Left ventricle myocardium inferior (tissue), 1 donor: ENCODE measurements at regions not wholly inside any gene's neighbourhood (a gene's known extent, or its start where the extent isn't known, plus 50 kb on each side); places are given as distances from the start of the nearest gene placed in this dataset.
"Not testable (repeated sequence)": the region's sequence is repeated elsewhere in the genome, so short reads cannot be mapped to it uniquely, and the experiment has no call there.

Experiments
- DNase-seq: peaks from one replicate; pipeline ENCODE4 v3.0.0-alpha.2; 2020
- H3K27ac ChIP-seq: fragments of 200-600 bp; replicated peaks from 2 replicates; pipeline ENCODE4 v1.8.0; 2021
- H3K27me3 ChIP-seq: fragments of 200-600 bp; 2 replicates; pipeline ENCODE4 v1.8.0; 2021; ENCODE audit warnings: low read depth
- H3K36me3 ChIP-seq: fragments of 200-600 bp; 2 replicates; pipeline ENCODE4 v1.8.0; 2021
- H3K4me1 ChIP-seq: fragments of 200-600 bp; 2 replicates; pipeline ENCODE4 v1.8.0; 2021
- H3K4me3 ChIP-seq: fragments of 200-600 bp; 2 replicates; pipeline ENCODE4 v1.8.0; 2021; ENCODE audit warnings: mild to moderate bottlenecking, moderate library complexity
- H3K9me3 ChIP-seq: fragments of 200-600 bp; replicated peaks from 2 replicates; pipeline ENCODE4 v1.8.0; 2021
- intact Hi-C: fragments of 100-400 bp; cut with micrococcal nuclease; formaldehyde crosslinking; loops from one replicate; pipeline ENCODE4 v1.11.0; 2022
- TF ChIP-seq, protein P1 (sequence below): fragments of 200-600 bp; IDR thresholded peaks from 2 replicates; pipeline ENCODE4 v1.8.0; 2021; ENCODE audit warnings: antibody characterized with exemption, mild to moderate bottlenecking, borderline replicate concordance
- donor health status: DM: no; HTN: yes; CAD: no; lungs with severe emphysema.

DNA sequence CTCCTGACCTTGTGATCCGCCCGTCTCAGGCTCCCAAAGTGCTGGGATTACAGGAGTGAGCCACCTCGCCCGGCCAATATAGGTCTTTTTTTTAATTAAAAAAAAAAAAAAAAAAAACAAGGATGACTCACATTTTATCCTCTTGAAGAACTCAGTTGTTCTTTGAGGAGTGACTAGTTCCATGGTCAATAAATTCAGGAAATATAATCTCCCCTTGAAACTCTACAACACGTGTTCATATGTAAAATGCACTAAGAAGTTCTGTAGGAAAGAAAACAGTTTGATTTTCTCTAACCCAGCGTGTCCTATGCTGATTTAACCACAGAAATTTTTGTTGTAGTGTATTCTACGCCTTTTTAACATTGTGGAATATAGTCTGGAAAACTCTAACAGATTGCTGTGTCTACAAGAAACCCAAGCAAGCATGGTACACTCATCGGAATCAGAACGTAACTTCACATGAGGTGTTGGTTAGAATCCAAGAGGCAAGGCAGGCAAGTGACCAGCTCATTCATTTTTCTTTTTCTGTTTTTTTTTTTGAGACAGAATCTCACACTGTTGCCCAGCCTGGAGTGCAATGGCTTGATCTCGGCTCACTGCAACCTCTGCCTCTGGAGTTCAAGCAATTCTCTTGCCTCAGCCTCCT, 79.0 kb upstream of the ZNF217 start:
- no peak for DNase-seq
- Histone ChIP-seq H3K27ac (no peak overlapping the region), H3K4me3 (no peak overlapping the region), H3K27me3 (no peaks in the 10 kb centered on the region), H3K36me3 (no peaks in the 10 kb centered on the region), H3K4me1 (peaks cover under 1% of the 10 kb centered on the region), H3K9me3 (no peaks in the 10 kb centered on the region)
- intact Hi-C loops = no loop called here
- TF ChIP-seq, protein P1, sequence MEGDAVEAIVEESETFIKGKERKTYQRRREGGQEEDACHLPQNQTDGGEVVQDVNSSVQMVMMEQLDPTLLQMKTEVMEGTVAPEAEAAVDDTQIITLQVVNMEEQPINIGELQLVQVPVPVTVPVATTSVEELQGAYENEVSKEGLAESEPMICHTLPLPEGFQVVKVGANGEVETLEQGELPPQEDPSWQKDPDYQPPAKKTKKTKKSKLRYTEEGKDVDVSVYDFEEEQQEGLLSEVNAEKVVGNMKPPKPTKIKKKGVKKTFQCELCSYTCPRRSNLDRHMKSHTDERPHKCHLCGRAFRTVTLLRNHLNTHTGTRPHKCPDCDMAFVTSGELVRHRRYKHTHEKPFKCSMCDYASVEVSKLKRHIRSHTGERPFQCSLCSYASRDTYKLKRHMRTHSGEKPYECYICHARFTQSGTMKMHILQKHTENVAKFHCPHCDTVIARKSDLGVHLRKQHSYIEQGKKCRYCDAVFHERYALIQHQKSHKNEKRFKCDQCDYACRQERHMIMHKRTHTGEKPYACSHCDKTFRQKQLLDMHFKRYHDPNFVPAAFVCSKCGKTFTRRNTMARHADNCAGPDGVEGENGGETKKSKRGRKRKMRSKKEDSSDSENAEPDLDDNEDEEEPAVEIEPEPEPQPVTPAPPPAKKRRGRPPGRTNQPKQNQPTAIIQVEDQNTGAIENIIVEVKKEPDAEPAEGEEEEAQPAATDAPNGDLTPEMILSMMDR = no peak

DNA sequence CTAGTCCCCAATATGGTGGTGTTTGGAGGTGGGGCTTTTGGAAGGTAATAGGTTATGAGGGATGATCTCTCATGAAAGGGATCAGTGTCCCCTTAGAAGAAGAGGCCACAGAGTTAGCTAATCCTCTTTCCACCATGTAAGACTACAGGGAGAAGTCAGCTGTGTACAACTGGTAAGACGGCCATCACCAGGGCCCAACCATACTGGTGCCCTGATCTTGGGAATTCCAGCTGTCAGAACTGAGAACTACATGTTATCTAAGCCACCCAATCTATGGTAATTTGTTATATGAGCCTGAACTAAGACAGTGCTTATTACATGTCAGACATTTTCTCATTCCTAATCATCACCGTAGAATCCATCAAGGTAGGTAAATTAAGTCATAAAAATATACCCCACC, 77.7 kb upstream of the ZNF217 start:
- Histone ChIP-seq H3K27me3 (no peaks in the 10 kb centered on the region), H3K4me1 (no peaks in the 10 kb centered on the region), H3K36me3 (no peaks in the 10 kb centered on the region), H3K27ac (no peak overlapping the region), H3K4me3 (no peak overlapping the region), H3K9me3 (no peaks in the 10 kb centered on the region)
- TF ChIP-seq, protein P1 = no peak
- intact Hi-C loops = no loop called here
- no peak for DNase-seq

DNA sequence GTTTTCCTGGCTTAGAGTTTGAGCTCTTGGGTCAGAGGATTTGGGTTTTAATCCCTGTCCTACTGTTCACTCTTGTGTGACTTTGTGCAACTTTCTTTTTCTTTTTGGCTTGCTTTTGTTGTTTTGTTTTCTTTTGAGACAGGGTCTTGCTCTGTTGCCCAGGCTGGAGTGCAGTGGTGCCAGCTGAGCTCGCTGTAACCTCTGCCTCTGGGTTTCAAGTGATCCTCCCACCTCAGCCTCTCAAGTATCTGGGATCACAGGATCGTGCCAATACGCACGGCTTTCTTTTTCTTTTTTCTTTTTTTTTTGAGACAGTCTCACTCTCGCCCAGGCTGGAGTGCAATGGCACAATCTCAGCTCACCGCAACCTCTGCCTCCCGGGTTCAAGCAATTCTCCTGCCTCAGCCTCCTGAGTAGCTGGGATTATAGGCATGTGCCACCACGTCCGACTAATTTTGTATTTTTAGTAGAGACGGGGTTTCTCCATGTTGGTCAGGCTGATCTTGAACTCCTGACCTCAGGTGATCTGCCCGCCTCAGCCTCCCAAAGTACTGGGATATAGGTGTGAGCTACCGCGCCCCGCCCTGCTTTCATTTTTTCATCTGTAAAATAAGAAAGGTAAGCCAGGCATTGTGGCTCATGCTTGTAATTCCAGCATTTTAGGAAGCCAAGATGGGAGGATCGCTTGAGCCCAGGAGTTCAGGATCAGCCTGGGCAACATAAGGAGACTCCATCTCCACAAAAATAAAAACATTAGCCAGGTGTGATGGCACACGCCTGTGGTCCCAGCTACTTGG, 76.1 kb upstream of the ZNF217 start:
- H3K4me1 ChIP-seq, DNase-seq, H3K27ac ChIP-seq, H3K9me3 ChIP-seq, intact Hi-C loops, H3K4me3 ChIP-seq, H3K36me3 ChIP-seq, H3K27me3 ChIP-seq: not testable (repeated sequence)

DNA sequence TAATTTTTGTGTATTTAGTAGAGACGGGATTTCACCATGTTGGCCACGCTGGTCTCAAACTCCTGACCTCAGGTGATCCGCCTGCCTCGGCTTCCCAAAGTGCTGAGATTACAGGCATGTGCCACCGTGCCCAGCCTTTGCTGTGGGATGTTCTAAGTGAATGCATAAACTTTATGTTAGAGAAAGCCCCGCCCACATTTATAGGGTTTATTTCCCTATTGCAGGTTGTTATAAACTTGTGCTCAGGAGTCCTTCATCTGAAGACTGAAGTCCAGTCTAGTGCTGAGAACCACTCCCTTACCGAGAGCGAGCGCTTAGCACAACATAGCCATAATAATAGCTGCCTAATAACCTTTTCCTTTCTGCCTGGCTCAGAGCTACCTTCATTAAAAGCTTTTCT, 75.4 kb upstream of the ZNF217 start:
- Histone ChIP-seq H3K4me3 (no peak overlapping the region), H3K36me3 (no peaks in the 10 kb centered on the region), H3K27me3 (no peaks in the 10 kb centered on the region), H3K9me3 (no peaks in the 10 kb centered on the region), H3K4me1 (no peaks in the 10 kb centered on the region), H3K27ac (no peak overlapping the region)
- intact Hi-C loops = no loop called here
- TF ChIP-seq, protein P1 = no peak
- DNase-seq = no peak

DNA sequence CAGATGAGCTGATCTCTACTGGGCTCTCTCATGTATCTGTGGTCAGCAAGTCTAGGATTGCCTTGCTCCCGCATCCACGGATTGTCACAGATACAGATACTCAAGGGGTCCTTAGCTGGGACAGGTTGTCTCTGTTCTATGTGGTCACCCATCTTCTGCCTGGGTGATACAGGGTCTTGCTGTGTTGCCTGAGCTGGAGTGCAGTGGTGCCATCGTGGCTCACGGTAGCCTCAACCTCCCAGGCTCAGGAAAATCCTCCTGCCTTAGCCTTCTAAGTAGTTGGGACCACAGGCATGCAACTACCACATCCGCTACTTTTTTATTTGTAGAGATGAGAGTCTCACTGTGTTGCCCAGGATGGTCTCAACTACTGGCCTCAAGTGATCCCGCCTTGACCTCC, 72.5 kb upstream of the ZNF217 start:
- Histone ChIP-seq H3K4me3 (no peak overlapping the region), H3K36me3 (no peaks in the 10 kb centered on the region), H3K9me3 (no peaks in the 10 kb centered on the region), H3K4me1 (peaks cover 9% of the 10 kb centered on the region), H3K27ac (no peak overlapping the region), H3K27me3 (no peaks in the 10 kb centered on the region)
- no peak for DNase-seq
- TF ChIP-seq, protein P1 = no peak
- intact Hi-C loops = no loop called here

DNA sequence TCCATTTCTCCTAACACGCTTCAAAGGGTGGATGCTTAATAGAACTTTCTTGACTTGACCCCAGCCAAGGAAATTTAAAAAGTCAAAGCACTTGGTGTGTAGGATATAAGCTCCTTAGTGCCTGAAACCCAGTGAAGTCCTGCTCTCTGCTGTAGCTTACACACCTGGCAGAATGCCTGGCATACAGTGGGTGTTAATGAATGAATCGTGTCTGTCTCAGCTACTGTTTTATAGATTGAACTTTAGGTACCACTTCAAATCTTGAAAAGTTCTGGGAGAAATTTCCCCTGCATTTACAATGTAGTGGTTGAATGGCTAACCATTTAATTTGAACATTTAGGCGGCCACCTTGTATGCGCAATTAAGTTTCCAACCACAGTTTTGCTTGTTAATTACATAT, 70.5 kb upstream of the ZNF217 start:
- H3K27me3 ChIP-seq = no peaks in the 10 kb centered on the region
- DNase-seq = no peak
- TF ChIP-seq, protein P1 = no peak
- peaks cover 21% of the 10 kb centered on the region for H3K4me1 ChIP-seq
- no peaks in the 10 kb centered on the region for H3K9me3 ChIP-seq
- no peak overlapping the region for H3K27ac ChIP-seq
- H3K36me3 ChIP-seq = no peaks in the 10 kb centered on the region
- no peak overlapping the region for H3K4me3 ChIP-seq
- intact Hi-C loops = no loop called here

DNA sequence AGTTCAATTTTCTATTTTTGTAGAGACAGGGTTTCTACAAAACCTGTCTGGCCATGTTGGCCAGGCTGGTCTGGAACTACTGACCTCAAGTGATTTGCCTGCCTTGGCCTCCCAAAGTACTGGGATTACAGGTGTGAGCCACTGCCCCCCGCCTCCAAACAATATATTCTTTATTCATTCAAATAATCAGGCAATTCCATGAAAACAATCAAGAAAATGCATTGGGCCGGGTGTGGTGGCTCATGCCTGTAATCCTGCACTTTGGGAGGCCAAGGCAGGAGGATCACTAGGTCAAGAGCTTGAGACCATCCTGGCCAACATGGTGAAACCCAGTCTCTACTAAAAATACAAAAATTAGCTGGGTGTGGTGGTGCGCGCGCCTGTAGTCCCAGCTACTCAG, 69.9 kb upstream of the ZNF217 start:
- H3K27ac ChIP-seq, H3K4me3 ChIP-seq, H3K27me3 ChIP-seq, H3K9me3 ChIP-seq, intact Hi-C loops, H3K36me3 ChIP-seq, DNase-seq: not testable (repeated sequence)
- peaks cover 21% of the 10 kb centered on the region for H3K4me1 ChIP-seq
